Progenitor cell of endocrine pancreas (in vitro differentiated cells): ENCODE measurements at regions not wholly inside any gene's neighbourhood (a gene's known extent, or its start where the extent isn't known, plus 50 kb on each side); places are given as distances from the start of the nearest gene placed in this dataset.

Experiments
- DNase-seq: peaks from one replicate; pipeline ENCODE4 v3.0.0; 2021; ENCODE audit warnings: low spot score; ENCODE audit not compliant: unreplicated experiment
- H3K27ac Mint-ChIP-seq: 2 replicates; pipeline ENCODE4 v1.8.0; 2021; ENCODE audit warnings: mild to moderate bottlenecking, moderate library complexity, mixed read lengths
- H3K27me3 Mint-ChIP-seq: 2 replicates; pipeline ENCODE4 v1.8.0; 2021; ENCODE audit warnings: mixed read lengths
- H3K36me3 Mint-ChIP-seq: 2 replicates; pipeline ENCODE4 v1.8.0; 2022; ENCODE audit warnings: mixed read lengths; ENCODE audit not compliant: insufficient read depth
- H3K4me1 Mint-ChIP-seq: 2 replicates; pipeline ENCODE4 v1.8.0; 2021; ENCODE audit warnings: low read depth, mixed read lengths
- H3K4me3 Mint-ChIP-seq: 2 replicates; pipeline ENCODE4 v1.8.0; 2021; ENCODE audit warnings: low read depth, mild to moderate bottlenecking, moderate library complexity, mixed read lengths
- H3K9me3 Mint-ChIP-seq: 2 replicates; pipeline ENCODE4 v1.8.0; 2021; ENCODE audit warnings: low read depth, mixed read lengths
- TF ChIP-seq, protein P1 (sequence below): fragments of 200-600 bp; sonication (generic); IDR thresholded peaks from one replicate; pipeline ENCODE4 v1.5.0; 2021; ENCODE audit warnings: antibody characterized with exemption, mild to moderate bottlenecking; ENCODE audit not compliant: unreplicated experiment

DNA sequence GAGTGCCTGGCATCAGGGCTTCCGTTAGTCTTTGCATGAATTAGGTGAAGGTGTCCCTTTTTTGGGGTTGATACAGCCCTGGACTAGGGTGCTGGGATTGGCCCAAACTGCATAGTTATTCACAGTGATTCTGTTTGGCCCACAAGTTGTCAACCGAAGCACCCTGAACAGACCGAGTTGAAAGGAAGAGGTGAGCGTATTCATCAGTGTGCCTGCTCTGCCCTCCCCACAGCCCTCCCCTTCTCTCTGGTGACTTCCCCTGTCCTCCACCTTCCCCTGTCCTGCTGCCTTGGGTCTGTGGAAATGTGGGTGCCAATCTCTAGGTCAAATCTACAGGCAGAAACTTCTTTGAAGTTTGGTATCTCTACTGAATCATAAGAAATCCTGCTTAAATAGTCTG is 330.5 kb downstream of the DYSF start:
- Mint-ChIP-seq H3K4me3 (no peak overlapping the region), H3K27ac (no peak overlapping the region), H3K4me1 (peaks cover 5% of the 10 kb centered on the region), H3K36me3 (no peaks in the 10 kb centered on the region), H3K27me3 (peaks cover 25% of the 10 kb centered on the region), H3K9me3 (no peaks in the 10 kb centered on the region)
- no peak for DNase-seq
- TF ChIP-seq, protein P1, sequence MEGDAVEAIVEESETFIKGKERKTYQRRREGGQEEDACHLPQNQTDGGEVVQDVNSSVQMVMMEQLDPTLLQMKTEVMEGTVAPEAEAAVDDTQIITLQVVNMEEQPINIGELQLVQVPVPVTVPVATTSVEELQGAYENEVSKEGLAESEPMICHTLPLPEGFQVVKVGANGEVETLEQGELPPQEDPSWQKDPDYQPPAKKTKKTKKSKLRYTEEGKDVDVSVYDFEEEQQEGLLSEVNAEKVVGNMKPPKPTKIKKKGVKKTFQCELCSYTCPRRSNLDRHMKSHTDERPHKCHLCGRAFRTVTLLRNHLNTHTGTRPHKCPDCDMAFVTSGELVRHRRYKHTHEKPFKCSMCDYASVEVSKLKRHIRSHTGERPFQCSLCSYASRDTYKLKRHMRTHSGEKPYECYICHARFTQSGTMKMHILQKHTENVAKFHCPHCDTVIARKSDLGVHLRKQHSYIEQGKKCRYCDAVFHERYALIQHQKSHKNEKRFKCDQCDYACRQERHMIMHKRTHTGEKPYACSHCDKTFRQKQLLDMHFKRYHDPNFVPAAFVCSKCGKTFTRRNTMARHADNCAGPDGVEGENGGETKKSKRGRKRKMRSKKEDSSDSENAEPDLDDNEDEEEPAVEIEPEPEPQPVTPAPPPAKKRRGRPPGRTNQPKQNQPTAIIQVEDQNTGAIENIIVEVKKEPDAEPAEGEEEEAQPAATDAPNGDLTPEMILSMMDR = no peak

DNA sequence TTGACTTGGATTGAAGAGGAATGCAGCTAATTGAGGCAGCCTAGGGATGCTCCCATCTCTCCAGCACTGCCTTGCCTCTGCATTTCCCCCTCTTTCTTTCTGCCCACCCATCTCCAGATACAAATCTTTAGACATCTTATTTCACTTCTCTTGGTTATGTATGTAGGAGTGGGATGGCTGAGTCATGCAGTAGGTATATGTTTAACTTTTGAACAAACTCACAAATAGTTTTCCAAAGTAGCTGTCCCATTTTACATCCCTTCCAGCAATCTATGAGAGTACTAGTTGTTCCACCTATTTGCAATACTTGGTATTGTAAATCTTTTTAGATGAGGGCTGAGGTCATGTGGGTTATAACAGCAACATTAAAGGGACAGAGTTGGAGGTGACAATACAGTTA is 329.9 kb downstream of the DYSF start:
- H3K36me3 Mint-ChIP-seq = no peaks in the 10 kb centered on the region
- peaks cover 25% of the 10 kb centered on the region for H3K27me3 Mint-ChIP-seq
- H3K27ac Mint-ChIP-seq = no peak overlapping the region
- H3K9me3 Mint-ChIP-seq = no peaks in the 10 kb centered on the region
- no peak for DNase-seq
- TF ChIP-seq, protein P1 = no peak
- no peak overlapping the region for H3K4me3 Mint-ChIP-seq
- peaks cover 5% of the 10 kb centered on the region for H3K4me1 Mint-ChIP-seq

DNA sequence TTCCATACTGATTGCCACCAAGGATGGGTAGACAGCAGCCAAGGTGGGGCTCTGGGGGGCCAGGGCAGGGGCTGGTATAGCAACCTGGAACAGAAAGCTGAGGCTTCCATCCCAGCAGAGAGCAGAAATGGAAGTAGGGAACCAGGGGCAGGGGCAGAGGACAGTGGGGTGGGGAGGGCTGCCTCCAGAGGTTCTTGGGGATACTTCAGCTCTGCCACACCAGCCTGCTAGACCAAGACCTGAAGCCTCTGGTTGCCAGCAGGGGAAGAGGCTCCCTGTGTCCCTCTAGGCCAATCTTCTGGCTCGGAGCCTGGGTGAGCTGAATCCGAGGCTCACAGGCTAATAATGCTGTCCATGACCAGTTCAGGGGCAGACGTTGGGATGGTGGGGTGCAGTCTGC is 329.0 kb downstream of the DYSF start:
- TF ChIP-seq, protein P1 = no peak
- no peak overlapping the region for H3K4me3 Mint-ChIP-seq
- H3K27me3 Mint-ChIP-seq = peaks cover 25% of the 10 kb centered on the region
- H3K4me1 Mint-ChIP-seq = peaks cover 5% of the 10 kb centered on the region
- no peak overlapping the region for H3K27ac Mint-ChIP-seq
- H3K36me3 Mint-ChIP-seq = no peaks in the 10 kb centered on the region
- DNase-seq = peak; percentile 3
- H3K9me3 Mint-ChIP-seq = no peaks in the 10 kb centered on the region

DNA sequence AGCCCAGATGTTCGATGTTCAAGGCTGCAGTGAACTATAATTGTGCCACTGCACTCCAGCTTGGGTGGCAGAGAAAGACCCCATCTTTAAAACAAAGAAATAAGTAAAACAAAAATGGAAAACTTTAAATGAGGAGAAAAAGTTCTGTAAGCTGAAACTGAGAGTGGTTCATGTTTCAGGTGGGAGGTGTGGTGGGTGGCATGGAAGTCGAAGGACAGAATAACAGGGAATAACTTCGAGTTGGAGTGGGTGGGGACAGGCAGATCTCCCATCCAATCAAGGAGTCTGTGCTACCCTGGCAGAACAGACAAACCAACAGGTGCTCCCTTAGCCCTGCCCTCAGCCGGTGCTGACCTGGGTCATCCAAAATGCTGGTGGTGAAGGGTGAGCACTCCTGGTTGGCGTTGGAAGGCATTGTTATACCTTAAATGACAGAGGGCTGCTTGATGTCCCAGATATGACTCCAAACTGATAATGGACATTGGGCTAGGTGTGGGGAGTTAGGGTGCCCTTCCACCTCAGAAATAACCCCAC is 328.4 kb downstream of the DYSF start:
- Mint-ChIP-seq H3K4me3 (no peak overlapping the region), H3K27ac (no peak overlapping the region), H3K9me3 (no peaks in the 10 kb centered on the region), H3K36me3 (no peaks in the 10 kb centered on the region), H3K27me3 (peaks cover 25% of the 10 kb centered on the region), H3K4me1 (peaks cover 5% of the 10 kb centered on the region)
- DNase-seq = peak; percentile 3
- TF ChIP-seq, protein P1 = no peak

DNA sequence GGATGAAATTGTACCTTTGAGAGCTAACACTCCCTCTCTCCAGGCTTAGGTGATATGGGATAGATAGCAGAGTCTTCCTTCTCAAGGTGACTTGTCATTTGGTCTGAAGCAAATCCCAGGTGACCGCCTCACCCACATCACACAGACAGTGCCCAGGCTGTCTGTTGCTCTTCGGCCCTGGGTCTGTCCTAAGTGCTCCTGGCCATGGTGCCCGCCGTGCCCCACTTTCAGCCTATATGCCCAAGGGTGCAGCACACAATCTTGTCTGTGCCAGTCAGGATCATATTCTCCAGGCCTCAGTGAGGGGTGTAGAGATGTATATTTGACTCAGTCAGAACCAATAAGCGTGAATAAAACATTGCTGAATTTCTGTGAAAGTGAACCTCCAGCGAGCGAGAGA is 326.8 kb downstream of the DYSF start:
- Mint-ChIP-seq H3K36me3 (no peaks in the 10 kb centered on the region), H3K27ac (no peak overlapping the region), H3K27me3 (peaks cover 26% of the 10 kb centered on the region), H3K9me3 (no peaks in the 10 kb centered on the region), H3K4me3 (no peak overlapping the region), H3K4me1 (peaks cover 5% of the 10 kb centered on the region)
- DNase-seq = peak; percentile 2
- TF ChIP-seq, protein P1 = no peak
